Panc1 (cell line): ENCODE measurements at regions not wholly inside any gene's neighbourhood (a gene's known extent, or its start where the extent isn't known, plus 50 kb on each side); places are given as distances from the start of the nearest gene placed in this dataset.

ENCODE experiments used
- ATAC-seq: fragments of 200-7000 bp; cut with Tn5 transposase; 2 replicates; pipeline ENCODE4 v1.9.1; 2020; ENCODE audit warnings: mild to moderate bottlenecking, moderate library complexity
- BruUV-seq: library from RNA; stranded (reverse); fragments of 400-500 nt; replicated peaks from 2 replicates; lab custom pipeline; 2021; lab: Mats Ljungman, UMichigan
- CTCF ChIA-PET: fragments of 300-600 bp; sonication (Branson Sonifier 250); formaldehyde crosslinking; loops from one replicate; lab custom pipeline; 2022; ENCODE audit warnings: antibody characterized with exemption; lab: Charles Lee
- POLR2A ChIA-PET: fragments of 300-600 bp; sonication (Branson Sonifier 250); formaldehyde crosslinking; loops from one replicate; lab custom pipeline; 2022; ENCODE audit warnings: antibody characterized with exemption; lab: Charles Lee
- DNase-seq: peaks from one replicate; pipeline ENCODE4 v3.0.0-alpha.2; 2010; ENCODE audit warnings: low read depth, low spot score
- H3K27ac ChIP-seq: 2 replicates; pipeline ENCODE4 v1.5.1; 2011; ENCODE audit warnings: mild to moderate bottlenecking, low read length, inconsistent platforms
- H3K27me3 ChIP-seq: fragments of 200-500 bp; sonication (Bioruptor generic); 2 replicates; pipeline ENCODE4 v1.6.0; 2014; ENCODE audit warnings: low read length, inconsistent platforms; ENCODE audit not compliant: control insufficient read depth, insufficient read depth
- H3K36me3 ChIP-seq: fragments of 200-500 bp; sonication (Bioruptor generic); 2 replicates; pipeline ENCODE4 v1.5.1; 2014; ENCODE audit warnings: inconsistent platforms, mild to moderate bottlenecking, low read length, moderate library complexity; ENCODE audit not compliant: control insufficient read depth, insufficient read depth
- H3K4me1 ChIP-seq: 2 replicates; pipeline ENCODE4 v1.5.1; 2011; ENCODE audit warnings: inconsistent platforms, mild to moderate bottlenecking, low read length, moderate library complexity; ENCODE audit not compliant: control insufficient read depth, insufficient read depth
- H3K4me3 ChIP-seq, 2 experiments: 2 replicates each; pipeline ENCODE4 v1.5.1; 2011 to 2012; ENCODE audit warnings: low read depth in 2 of 2, low read length in 2 of 2, mild to moderate bottlenecking in 2 of 2, inconsistent platforms in 1 of 2, moderate library complexity in 1 of 2
- H3K9me3 ChIP-seq: fragments of 200-500 bp; sonication (Bioruptor generic); 2 replicates; pipeline ENCODE4 v1.5.1; 2014; ENCODE audit warnings: low read depth, mild to moderate bottlenecking, inconsistent platforms, low read length, moderate library complexity; ENCODE audit not compliant: control insufficient read depth, insufficient read depth
- CTCF ChIP-seq: fragments of 450-650 bp; IDR thresholded peaks from 2 replicates; pipeline ENCODE4 v1.5.1; 2017; ENCODE audit warnings: mild to moderate bottlenecking
- POLR2AphosphoS5 ChIP-seq: IDR thresholded peaks from 2 replicates; pipeline ENCODE4 v1.6.1; 2012; ENCODE audit warnings: mild to moderate bottlenecking, low read depth, low read length, moderate library complexity
- REST ChIP-seq, 2 experiments: IDR thresholded peaks; 2 replicates each; pipeline ENCODE4 v1.6.1; 2011 to 2012; ENCODE audit warnings: low read depth in 2 of 2, control low read depth in 1 of 2, low read length in 1 of 2, mild to moderate bottlenecking in 1 of 2, moderate library complexity in 1 of 2; ENCODE audit not compliant: insufficient read depth in 1 of 2
- SIN3A ChIP-seq: IDR thresholded peaks from 2 replicates; pipeline ENCODE4 v1.6.1; 2012; ENCODE audit warnings: low read depth, mild to moderate bottlenecking, low read length, moderate library complexity, borderline replicate concordance; ENCODE audit not compliant: insufficient read depth
- TCF7L2 ChIP-seq: IDR thresholded peaks from 2 replicates; pipeline ENCODE4 v1.6.1; 2011; ENCODE audit warnings: mild to moderate bottlenecking, low read depth, low read length, inconsistent platforms
- in situ Hi-C: cut with HindIII; loops from 2 replicates; pipeline ENCODE4 v1.10.0; 2016; ENCODE audit warnings: low sequenced_read_pairs, low pct_unique_long_range_greater_than_20kb
- intact Hi-C: fragments of 100-400 bp; cut with micrococcal nuclease; formaldehyde crosslinking; loops from one replicate; pipeline ENCODE4 v1.10.0; 2022; ENCODE audit not compliant: unreplicated experiment

- TF ChIP-seq POLR2AphosphoS5 (no peak), REST (IDR thresholded peaks at IDR 0.05; ENCODE audit: insufficient read depth in 1 of 2, low read depth in 2 of 2, low read length in 1 of 2) (no peak), CTCF (no peak), SIN3A (no peak), TCF7L2 (no peak)
- intact Hi-C loops (no loop called here), in situ Hi-C loops (no loop called here)
- ChIA-PET POLR2A (no interaction called here), CTCF (no interaction called here)
- Histone ChIP-seq H3K27ac (no peak overlapping the region), H3K36me3 (no peaks in the 10 kb centered on the region), H3K27me3 (no peaks in the 10 kb centered on the region), H3K4me3 (no peak overlapping the region), H3K9me3 (no peaks in the 10 kb centered on the region), H3K4me1 (no peaks in the 10 kb centered on the region)
- ATAC-seq (no peak), DNase-seq (no peak)
- no TSS peak for BruUV-seq
These were observed 61.5 kb upstream of the RAPGEF2 start for GRCh38 chr4:159041054-159042034.

- no peak overlapping the region for H3K27ac ChIP-seq
- no peaks in the 10 kb centered on the region for H3K9me3 ChIP-seq
- ChIA-PET POLR2A (no interaction called here), CTCF (no interaction called here)
- H3K36me3 ChIP-seq, result no peaks in the 10 kb centered on the region
- no peak for DNase-seq
- in situ Hi-C loops, result no loop called here
- TF ChIP-seq REST (IDR thresholded peaks at IDR 0.05; ENCODE audit: insufficient read depth in 1 of 2, low read depth in 2 of 2, low read length in 1 of 2) (no peak), SIN3A (no peak), POLR2AphosphoS5 (no peak), CTCF (no peak), TCF7L2 (no peak)
- no peak overlapping the region for H3K4me3 ChIP-seq
- H3K27me3 ChIP-seq, result no peaks in the 10 kb centered on the region
- no peak for ATAC-seq
- H3K4me1 ChIP-seq, result no peaks in the 10 kb centered on the region
- intact Hi-C loops, result no loop called here
- BruUV-seq, result no TSS peak
These were observed 60.7 kb upstream of the RAPGEF2 start for GRCh38 chr4:159042097-159042605.
